SU-DHL-6 (cell line): ENCODE measurements at regions not wholly inside any gene's neighbourhood (a gene's known extent, or its start where the extent isn't known, plus 50 kb on each side); places are given as distances from the start of the nearest gene placed in this dataset.

Experiments
- EZH2phosphoT487 ChIP-seq: fragments of 200-600 bp; sonication (generic), shearing (Covaris generic); conservative IDR thresholded peaks from 2 replicates; pipeline ENCODE4 v1.6.1; 2018; ENCODE audit warnings: mild to moderate bottlenecking, antibody characterized with exemption, low read length, moderate library complexity, mixed read lengths
- TF ChIP-seq, protein P1 (sequence below): fragments of 200-600 bp; sonication (generic); IDR thresholded peaks from one replicate; pipeline ENCODE4 v1.5.1; 2017; ENCODE audit warnings: antibody characterized with exemption, mild to moderate bottlenecking, low read length, moderate library complexity; ENCODE audit not compliant: insufficient read depth, poor library complexity, severe bottlenecking

- TF ChIP-seq, protein P1, sequence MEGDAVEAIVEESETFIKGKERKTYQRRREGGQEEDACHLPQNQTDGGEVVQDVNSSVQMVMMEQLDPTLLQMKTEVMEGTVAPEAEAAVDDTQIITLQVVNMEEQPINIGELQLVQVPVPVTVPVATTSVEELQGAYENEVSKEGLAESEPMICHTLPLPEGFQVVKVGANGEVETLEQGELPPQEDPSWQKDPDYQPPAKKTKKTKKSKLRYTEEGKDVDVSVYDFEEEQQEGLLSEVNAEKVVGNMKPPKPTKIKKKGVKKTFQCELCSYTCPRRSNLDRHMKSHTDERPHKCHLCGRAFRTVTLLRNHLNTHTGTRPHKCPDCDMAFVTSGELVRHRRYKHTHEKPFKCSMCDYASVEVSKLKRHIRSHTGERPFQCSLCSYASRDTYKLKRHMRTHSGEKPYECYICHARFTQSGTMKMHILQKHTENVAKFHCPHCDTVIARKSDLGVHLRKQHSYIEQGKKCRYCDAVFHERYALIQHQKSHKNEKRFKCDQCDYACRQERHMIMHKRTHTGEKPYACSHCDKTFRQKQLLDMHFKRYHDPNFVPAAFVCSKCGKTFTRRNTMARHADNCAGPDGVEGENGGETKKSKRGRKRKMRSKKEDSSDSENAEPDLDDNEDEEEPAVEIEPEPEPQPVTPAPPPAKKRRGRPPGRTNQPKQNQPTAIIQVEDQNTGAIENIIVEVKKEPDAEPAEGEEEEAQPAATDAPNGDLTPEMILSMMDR = no peak
- TF ChIP-seq EZH2phosphoT487 = no peak
Measured at GRCh38 chr15:97052513-97052912, 722.0 kb downstream of the NR2F2 start.
